HEK293T (cell line): ENCODE measurements at regions not wholly inside any gene's neighbourhood (a gene's known extent, or its start where the extent isn't known, plus 50 kb on each side); places are given as distances from the start of the nearest gene placed in this dataset.

ENCODE experiments used
- BHLHE40 ChIP-seq: fragments of 450-650 bp; IDR thresholded peaks from 2 replicates; pipeline ENCODE4 v1.6.1; 2016; ENCODE audit warnings: mild to moderate bottlenecking, moderate library complexity, borderline replicate concordance
- ELF4 ChIP-seq: fragments of 450-650 bp; IDR thresholded peaks from 2 replicates; pipeline ENCODE4 v1.6.1; 2017; ENCODE audit warnings: antibody characterized with exemption
- FOXA1 ChIP-seq: fragments of 450-650 bp; IDR thresholded peaks from 2 replicates; pipeline ENCODE4 v1.6.1; 2016; ENCODE audit warnings: mild to moderate bottlenecking
- FOXM1 ChIP-seq: fragments of 450-650 bp; IDR thresholded peaks from 2 replicates; pipeline ENCODE4 v1.6.1; 2017; ENCODE audit warnings: mild to moderate bottlenecking, borderline replicate concordance
- HDGF ChIP-seq: fragments of 450-650 bp; IDR thresholded peaks from 2 replicates; pipeline ENCODE4 v1.6.1; 2017; ENCODE audit warnings: antibody characterized with exemption, borderline replicate concordance
- NFRKB ChIP-seq: fragments of 450-650 bp; IDR thresholded peaks from 2 replicates; pipeline ENCODE4 v1.6.1; 2016; ENCODE audit warnings: mild to moderate bottlenecking, moderate library complexity
- SP1 ChIP-seq: fragments of 450-650 bp; IDR thresholded peaks from 2 replicates; pipeline ENCODE4 v1.6.1; 2017
- SUZ12 ChIP-seq: fragments of 450-650 bp; IDR thresholded peaks from 2 replicates; pipeline ENCODE4 v1.6.1; 2016; ENCODE audit warnings: mild to moderate bottlenecking
- TARDBP ChIP-seq: fragments of 450-650 bp; IDR thresholded peaks from 2 replicates; pipeline ENCODE4 v1.6.1; 2016
- ZNF384 ChIP-seq: fragments of 450-650 bp; IDR thresholded peaks from 2 replicates; pipeline ENCODE4 v1.6.1; 2016
- TF ChIP-seq, protein P1 (sequence below): fragments of 450-650 bp; IDR thresholded peaks from 2 replicates; pipeline ENCODE4 v1.6.1; 2016

DNA sequence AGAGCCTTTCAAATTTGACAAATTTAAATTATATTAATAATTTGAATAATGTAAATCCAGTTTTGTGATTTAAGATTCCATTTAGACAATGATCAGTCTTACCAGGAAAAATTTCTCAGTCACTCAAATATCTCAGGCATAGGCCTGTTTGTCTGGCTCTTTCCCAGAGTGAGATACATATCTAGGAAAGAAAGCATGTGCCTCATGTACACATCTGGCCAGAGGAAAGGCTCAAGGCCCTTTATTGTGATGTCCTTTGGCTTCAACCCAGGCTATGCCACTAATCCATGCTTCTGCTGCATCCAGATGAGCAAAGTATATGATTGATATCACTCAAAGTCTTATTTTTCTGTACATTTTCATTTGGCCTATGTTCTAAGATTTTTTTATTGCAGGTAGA lies 473.3 kb upstream of the ADGRL3 start:
- TF ChIP-seq, protein P1, sequence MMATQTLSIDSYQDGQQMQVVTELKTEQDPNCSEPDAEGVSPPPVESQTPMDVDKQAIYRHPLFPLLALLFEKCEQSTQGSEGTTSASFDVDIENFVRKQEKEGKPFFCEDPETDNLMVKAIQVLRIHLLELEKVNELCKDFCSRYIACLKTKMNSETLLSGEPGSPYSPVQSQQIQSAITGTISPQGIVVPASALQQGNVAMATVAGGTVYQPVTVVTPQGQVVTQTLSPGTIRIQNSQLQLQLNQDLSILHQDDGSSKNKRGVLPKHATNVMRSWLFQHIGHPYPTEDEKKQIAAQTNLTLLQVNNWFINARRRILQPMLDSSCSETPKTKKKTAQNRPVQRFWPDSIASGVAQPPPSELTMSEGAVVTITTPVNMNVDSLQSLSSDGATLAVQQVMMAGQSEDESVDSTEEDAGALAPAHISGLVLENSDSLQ, result no peak
- no peak for TF ChIP-seq SUZ12
- TF ChIP-seq FOXM1, result no peak
- no peak for TF ChIP-seq ELF4
- no peak for TF ChIP-seq HDGF
- no peak for TF ChIP-seq TARDBP
- TF ChIP-seq FOXA1, result no peak
- no peak for TF ChIP-seq NFRKB
- no peak for TF ChIP-seq ZNF384
- TF ChIP-seq BHLHE40, result no peak
- TF ChIP-seq SP1, result no peak
